Esophagus squamous epithelium (tissue), 5 donors: ENCODE measurements at regions not wholly inside any gene's neighbourhood (a gene's known extent, or its start where the extent isn't known, plus 50 kb on each side); places are given as distances from the start of the nearest gene placed in this dataset.
"Not testable (repeated sequence)": the region's sequence is repeated elsewhere in the genome, so short reads cannot be mapped to it uniquely, and the experiment has no call there.

Experiments
- DNase-seq: peaks from one replicate; lab custom pipeline; 2025; lab: John Stamatoyannopoulos, UW
- H3K27ac ChIP-seq, 4 donors: fragments of 200-600 bp; sonication (generic); one replicate each; pipeline ENCODE4 v1.5.1; 2016 to 2019; ENCODE audit warnings: mild to moderate bottlenecking in 1 of 4
- H3K27me3 ChIP-seq, 4 donors: fragments of 200-600 bp; sonication (generic); 1 replicate in 3 of 4; 2 replicates in 1 of 4; pipeline versions ENCODE4 v1.5.1 to v1.6.0; 2017 to 2021; ENCODE audit warnings: antibody characterized with exemption in 1 of 4
- H3K36me3 ChIP-seq, 3 donors: fragments of 200-600 bp; sonication (generic); one replicate each; pipeline ENCODE4 v1.5.1; 2016 to 2019
- H3K4me1 ChIP-seq, 3 donors: fragments of 200-600 bp; sonication (generic); one replicate each; pipeline ENCODE4 v1.5.1; 2017 to 2019
- H3K4me3 ChIP-seq, 4 donors: fragments of 200-600 bp; sonication (generic); 1 replicate in 3 of 4; 2 replicates in 1 of 4; pipeline ENCODE4 v1.5.1; 2016 to 2019; ENCODE audit warnings: mild to moderate bottlenecking in 2 of 4, moderate library complexity in 1 of 4
- H3K9me3 ChIP-seq, 3 donors: fragments of 200-600 bp; sonication (generic); one replicate each; pipeline ENCODE4 v1.5.1; 2016 to 2019
- CTCF ChIP-seq, 6 experiments: fragments of 450-650 bp in 4 of 6; fragments of 200-600 bp in 2 of 6; sonication (generic) in 2 of 6; IDR thresholded peaks; one replicate each; pipeline ENCODE4 v1.5.1; 2016 to 2019; ENCODE audit warnings: antibody characterized with exemption in 6 of 6, mild to moderate bottlenecking in 4 of 6, moderate library complexity in 4 of 6
- POLR2A ChIP-seq, 4 donors: fragments of 450-650 bp; IDR thresholded peaks; one replicate each; pipeline ENCODE4 v1.6.1; 2017; ENCODE audit warnings: antibody characterized with exemption in 4 of 4, mild to moderate bottlenecking in 4 of 4, moderate library complexity in 3 of 4
- WGBS, 2 donors: methylation state at CpG; one replicate each; pipeline ENCODE4 v1.1.5; 2018; 5-methylcytosine and 5-hydroxymethylcytosine counted together
- intact Hi-C: fragments of 100-400 bp; cut with DNase I; formaldehyde crosslinking; loops from one replicate; pipeline ENCODE4 v1.15.0; 2022
- donor health status: DM: yes; HTN: yes; CAD: no.

- H3K27me3 ChIP-seq, intact Hi-C loops, H3K27ac ChIP-seq, H3K36me3 ChIP-seq, H3K4me3 ChIP-seq, DNase-seq, H3K9me3 ChIP-seq, H3K4me1 ChIP-seq: not testable (repeated sequence)
- WGBS, 2 donors = 62 to 88% methylated on average over 7 of the region's 7 CpGs
These were observed 200.6 kb upstream of the FRG1 start for GRCh38 chr4:189740118-189740517.

GRCh38 chr4:189740873-189741272 lies 199.8 kb upstream of the FRG1 start:
- no peaks in the 10 kb centered on the region for H3K27me3 ChIP-seq
- WGBS, 2 donors = 50 to 90% methylated on average over 2 of the region's 16 CpGs
- no peak overlapping the region for H3K27ac ChIP-seq
- no peak for DNase-seq
- no peak for TF ChIP-seq CTCF (IDR thresholded peaks at IDR 0.05)
- TF ChIP-seq POLR2A (IDR thresholded peaks at IDR 0.05) = no peak
- H3K9me3 ChIP-seq = no peaks in the 10 kb centered on the region
- intact Hi-C loops = no loop called here
- H3K4me3 ChIP-seq = no peak overlapping the region
- H3K4me1 ChIP-seq = no peaks in the 10 kb centered on the region
- H3K36me3 ChIP-seq = no peaks in the 10 kb centered on the region

- H3K9me3 ChIP-seq = not testable (repeated sequence)
- 50 to 71% methylated on average over 1 of the region's 1 CpG for WGBS, 2 donors
These were observed 187.6 kb upstream of the FRG1 start for GRCh38 chr4:189753092-189753491.

GRCh38 chr4:189763583-189763982 lies 177.1 kb upstream of the FRG1 start:
- Histone ChIP-seq H3K4me1 (no peaks in the 10 kb centered on the region), H3K9me3 (no peaks in the 10 kb centered on the region), H3K27ac (no peak overlapping the region), H3K27me3 (no peaks in the 10 kb centered on the region), H3K36me3 (no peaks in the 10 kb centered on the region), H3K4me3 (no peak overlapping the region)
- WGBS, 2 donors = 67 to 75% methylated on average over 3 of the region's 3 CpGs
- DNase-seq = no peak
- TF ChIP-seq CTCF (IDR thresholded peaks at IDR 0.05) (no peak), POLR2A (IDR thresholded peaks at IDR 0.05) (no peak)
- intact Hi-C loops = no loop called here

More at GRCh38 chr4:189753092-189753491, 187.6 kb upstream of the FRG1 start:
- H3K27ac ChIP-seq, intact Hi-C loops, H3K27me3 ChIP-seq, H3K4me1 ChIP-seq, H3K36me3 ChIP-seq, DNase-seq, H3K4me3 ChIP-seq: not testable (repeated sequence)

GRCh38 chr4:189765301-189765700 lies 175.4 kb upstream of the FRG1 start:
- Histone ChIP-seq H3K9me3 (no peaks in the 10 kb centered on the region), H3K27me3 (no peaks in the 10 kb centered on the region), H3K4me3 (no peak overlapping the region), H3K27ac (no peak overlapping the region), H3K4me1 (no peaks in the 10 kb centered on the region), H3K36me3 (no peaks in the 10 kb centered on the region)
- no peak for DNase-seq
- WGBS, 2 donors = 78 to 86% methylated on average over 7 to 8 of the region's 10 CpGs
- intact Hi-C loops = no loop called here
- TF ChIP-seq CTCF (IDR thresholded peaks at IDR 0.05) (no peak), POLR2A (IDR thresholded peaks at IDR 0.05) (no peak)

GRCh38 chr4:189765736-189766135 lies 174.9 kb upstream of the FRG1 start:
- TF ChIP-seq POLR2A (IDR thresholded peaks at IDR 0.05) (no peak), CTCF (IDR thresholded peaks at IDR 0.05) (no peak)
- intact Hi-C loops = no loop called here
- no peaks in the 10 kb centered on the region for H3K4me1 ChIP-seq
- H3K27me3 ChIP-seq = no peaks in the 10 kb centered on the region
- DNase-seq = no peak
- 57 to 68% methylated on average over 6 of the region's 6 CpGs for whole genome bisulfite sequencing, 2 donors
- H3K4me3 ChIP-seq = no peak overlapping the region
- H3K9me3 ChIP-seq = no peaks in the 10 kb centered on the region
- H3K36me3 ChIP-seq = no peaks in the 10 kb centered on the region
- H3K27ac ChIP-seq = no peak overlapping the region
